Tibial nerve (tissue), 4 donors: ENCODE measurements at regions not wholly inside any gene's neighbourhood (a gene's known extent, or its start where the extent isn't known, plus 50 kb on each side); places are given as distances from the start of the nearest gene placed in this dataset.

Experiments
- DNase-seq, 2 donors: peaks; one replicate each; pipeline ENCODE4 v3.0.0-alpha.2; 2019; ENCODE audit warnings: low spot score in 2 of 2
- H3K27ac ChIP-seq, 4 donors: fragments of 200-600 bp; sonication (generic) in 3 of 4; one replicate each; pipeline ENCODE4 v1.5.1; 2017 to 2019; ENCODE audit warnings: mild to moderate bottlenecking in 1 of 4
- H3K27me3 ChIP-seq, 2 donors: fragments of 200-600 bp; sonication (generic) in 1 of 2; one replicate each; pipeline versions ENCODE4 v1.5.1 to v1.6.0; 2017 to 2019
- H3K36me3 ChIP-seq, 3 donors: fragments of 200-600 bp; sonication (generic); one replicate each; pipeline ENCODE4 v1.5.1; 2018 to 2019
- H3K4me1 ChIP-seq, 4 donors: fragments of 200-600 bp; sonication (generic) in 3 of 4; one replicate each; pipeline ENCODE4 v1.5.1; 2017 to 2019
- H3K4me3 ChIP-seq, 4 donors: fragments of 200-600 bp; sonication (generic) in 3 of 4; one replicate each; pipeline ENCODE4 v1.5.1; 2017 to 2019; ENCODE audit warnings: mild to moderate bottlenecking in 1 of 4, moderate library complexity in 1 of 4
- H3K9me3 ChIP-seq, 4 donors: fragments of 200-600 bp; sonication (generic) in 3 of 4; one replicate each; pipeline ENCODE4 v1.5.1; 2017 to 2019
- CTCF ChIP-seq, 5 experiments: fragments of 200-600 bp in 3 of 5; fragments of 450-650 bp in 2 of 5; sonication (generic) in 3 of 5; IDR thresholded peaks; one replicate each; pipeline ENCODE4 v1.5.1; 2016 to 2019; ENCODE audit warnings: antibody characterized with exemption in 5 of 5, mild to moderate bottlenecking in 3 of 5, moderate library complexity in 2 of 5
- EP300 ChIP-seq, 2 donors: sonication (generic); formaldehyde crosslinking; IDR thresholded peaks; one replicate each; pipeline ENCODE4 v1.6.1; 2017; ENCODE audit warnings: antibody characterized with exemption in 2 of 2, mild to moderate bottlenecking in 1 of 2
- POLR2A ChIP-seq, 2 donors: fragments of 450-650 bp; IDR thresholded peaks; one replicate each; pipeline ENCODE4 v1.6.1; 2017; ENCODE audit warnings: antibody characterized with exemption in 2 of 2, mild to moderate bottlenecking in 2 of 2, moderate library complexity in 2 of 2
- WGBS, 2 donors: methylation state at CpG; one replicate each; pipeline ENCODE4 v1.1.5; 2018; 5-methylcytosine and 5-hydroxymethylcytosine counted together

- peak in 1 of 2 donors; percentile 71 for DNase-seq
- Histone ChIP-seq H3K4me3 (peak overlapping the region; percentile 66 to 81 (median 73)), H3K4me1 (peaks cover 9 to 86% (median 66%) of the 10 kb centered on the region in 4 donors), H3K27me3 (no peaks in the 10 kb centered on the region), H3K27ac (peak overlapping the region; percentile 95 to 100 (median 98)), H3K36me3 (peaks cover 0 to 7% (median 0%) of the 10 kb centered on the region in 3 donors), H3K9me3 (no peaks in the 10 kb centered on the region)
- TF ChIP-seq EP300 (IDR thresholded peaks at IDR 0.05) (peak in 1 of 2 donors; percentile 74), CTCF (IDR thresholded peaks at IDR 0.05) (peak in 2 of 5 experiments; percentile 26 to 29), POLR2A (IDR thresholded peaks at IDR 0.05) (no peak)
- WGBS, 2 donors = 0 to 1% methylated on average over 22 to 23 of the region's 37 CpGs
Observed at GRCh38 chr22:46053563-46054090, 76.7 kb upstream of the WNT7B start.

DNA sequence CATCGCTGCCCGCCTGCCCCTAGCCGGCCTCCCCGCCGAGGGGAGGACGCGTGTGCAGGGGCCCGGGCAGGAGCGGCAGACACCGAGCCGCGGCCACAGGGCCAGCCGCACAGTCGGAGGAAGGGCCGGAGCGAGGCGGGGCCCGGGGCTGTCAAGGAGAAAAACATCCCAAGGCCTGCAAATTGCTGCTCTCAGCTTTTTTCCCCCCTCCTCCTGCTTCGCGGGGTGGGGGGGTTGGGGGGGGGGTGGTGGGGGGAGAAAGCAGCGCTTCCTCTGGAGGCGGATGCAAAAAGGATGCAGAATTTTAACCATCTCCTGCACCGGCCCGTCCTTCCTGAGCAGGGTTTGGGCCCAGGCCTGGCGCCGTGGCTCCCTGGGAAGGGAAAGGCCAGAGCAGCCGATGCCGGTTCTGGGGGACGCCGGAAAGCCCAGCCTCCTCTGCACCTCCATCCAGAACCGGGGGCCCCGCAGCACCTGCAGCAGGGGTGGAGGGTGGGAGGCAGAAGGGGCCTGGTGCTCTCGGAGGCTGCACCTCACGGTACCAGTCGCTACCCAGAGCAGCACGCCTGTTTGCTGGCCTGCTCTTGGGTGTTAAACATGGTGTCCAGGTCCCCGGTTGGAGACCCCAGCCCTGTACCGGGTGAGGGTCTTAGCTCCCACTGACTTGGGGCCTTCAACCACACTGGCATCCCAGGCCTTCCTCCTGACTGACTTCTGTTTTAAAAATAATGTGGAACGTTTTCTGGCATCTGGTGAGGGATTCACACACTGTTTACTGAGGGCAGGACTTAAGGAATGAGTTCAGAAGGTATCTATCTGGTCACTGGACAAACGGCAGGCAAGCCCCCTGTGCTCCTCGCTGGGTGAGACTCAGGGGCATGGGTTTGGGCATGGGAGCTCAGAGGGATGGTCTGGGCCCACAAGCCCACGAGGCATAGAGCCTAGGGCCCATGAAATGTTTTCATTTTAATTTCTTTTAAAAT, 77.4 kb upstream of the WNT7B start:
- peak in 1 of 2 donors; percentile 70 for TF ChIP-seq EP300 (IDR thresholded peaks at IDR 0.05)
- no peak for TF ChIP-seq CTCF (IDR thresholded peaks at IDR 0.05)
- TF ChIP-seq POLR2A (IDR thresholded peaks at IDR 0.05) = peak in 1 of 2 donors; percentile 51
- Histone ChIP-seq H3K27ac (peak overlapping the region; percentile 95 to 100 (median 98)), H3K9me3 (no peaks in the 10 kb centered on the region), H3K4me1 (peaks cover 9 to 86% (median 70%) of the 10 kb centered on the region in 4 donors), H3K4me3 (peak overlapping the region; percentile 66 to 81 (median 73)), H3K36me3 (peaks cover 0 to 7% (median 0%) of the 10 kb centered on the region in 3 donors), H3K27me3 (no peaks in the 10 kb centered on the region)
- DNase-seq = peak in 1 of 2 donors; percentile 58
- WGBS, 2 donors = 2 to 5% methylated on average over 20 to 27 of the region's 42 CpGs

GRCh38 chr22:46055181-46055875, 78.4 kb upstream of the WNT7B start:
- WGBS, 2 donors = 11 to 21% methylated on average over 17 of the region's 17 CpGs
- H3K27ac ChIP-seq = peak overlapping the region; percentile 95 to 100 (median 98)
- peak overlapping the region; percentile 66 to 81 (median 73) for H3K4me3 ChIP-seq
- DNase-seq = peak in 1 of 2 donors; percentile 46
- H3K9me3 ChIP-seq = no peaks in the 10 kb centered on the region
- H3K27me3 ChIP-seq = no peaks in the 10 kb centered on the region
- H3K36me3 ChIP-seq = no peaks in the 10 kb centered on the region
- H3K4me1 ChIP-seq = peaks cover 9 to 86% (median 69%) of the 10 kb centered on the region in 4 donors
- TF ChIP-seq EP300 (IDR thresholded peaks at IDR 0.05) = peak; percentile 21 to 58
- TF ChIP-seq POLR2A (IDR thresholded peaks at IDR 0.05) = peak in 1 of 2 donors; percentile 22
- no peak for TF ChIP-seq CTCF (IDR thresholded peaks at IDR 0.05)

DNA sequence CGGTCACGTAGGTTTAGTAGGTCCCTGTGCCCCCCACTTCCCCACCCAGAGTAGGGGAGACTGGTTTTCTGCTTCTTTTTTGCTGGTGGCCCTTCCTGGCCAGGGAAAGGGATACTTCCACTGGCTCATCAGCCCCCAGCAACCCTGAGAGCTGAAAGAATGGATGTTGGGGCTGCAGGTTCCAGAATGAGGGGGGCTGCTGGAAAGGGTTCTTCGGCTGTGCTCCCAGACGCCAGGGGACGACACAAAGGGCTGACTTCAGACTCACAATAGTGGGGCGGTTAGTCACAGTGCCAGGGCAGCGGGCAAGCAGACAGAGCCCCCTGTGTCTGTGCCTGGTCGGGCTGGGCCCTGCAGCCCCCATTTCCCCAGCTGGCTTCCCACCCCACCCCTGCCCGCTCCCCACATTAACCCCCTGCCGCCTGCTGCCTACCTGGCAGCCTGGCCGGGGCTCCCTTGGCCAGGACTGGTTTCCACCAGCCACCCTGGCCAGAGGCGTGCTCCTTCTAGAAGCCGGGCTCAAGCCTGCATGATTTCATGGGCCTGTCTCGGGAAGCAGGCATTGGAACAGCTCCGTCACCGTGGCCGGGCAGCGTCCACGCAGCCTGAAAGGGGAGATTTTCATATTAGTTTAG, 79.1 kb upstream of the WNT7B start:
- Histone ChIP-seq H3K27ac (peak overlapping the region; percentile 95 to 100 (median 98)), H3K4me1 (peaks cover 9 to 83% (median 65%) of the 10 kb centered on the region in 4 donors), H3K36me3 (no peaks in the 10 kb centered on the region), H3K4me3 (peak overlapping the region; percentile 39 to 81 (median 72)), H3K27me3 (no peaks in the 10 kb centered on the region), H3K9me3 (no peaks in the 10 kb centered on the region)
- TF ChIP-seq POLR2A (IDR thresholded peaks at IDR 0.05) (peak in 1 of 2 donors; percentile 22), EP300 (IDR thresholded peaks at IDR 0.05) (peak in 1 of 2 donors; percentile 41), CTCF (IDR thresholded peaks at IDR 0.05) (peak in 1 of 5 experiments; percentile 13)
- peak in 1 of 2 donors; percentile 34 for DNase-seq
- WGBS, 2 donors = 8 to 9% methylated on average over 17 to 18 of the region's 19 CpGs
